Suppressor macrophage (primary cell): ENCODE measurements at regions not wholly inside any gene's neighbourhood (a gene's known extent, or its start where the extent isn't known, plus 50 kb on each side); places are given as distances from the start of the nearest gene placed in this dataset.
A peak's percentile ranks its signal among the peaks of the same experiment; 100 is the strongest.

Experiments
- DNase-seq, 4 experiments: peaks; one replicate each; pipeline ENCODE4 v3.0.0-alpha.2; 2020 to 2022

DNA sequence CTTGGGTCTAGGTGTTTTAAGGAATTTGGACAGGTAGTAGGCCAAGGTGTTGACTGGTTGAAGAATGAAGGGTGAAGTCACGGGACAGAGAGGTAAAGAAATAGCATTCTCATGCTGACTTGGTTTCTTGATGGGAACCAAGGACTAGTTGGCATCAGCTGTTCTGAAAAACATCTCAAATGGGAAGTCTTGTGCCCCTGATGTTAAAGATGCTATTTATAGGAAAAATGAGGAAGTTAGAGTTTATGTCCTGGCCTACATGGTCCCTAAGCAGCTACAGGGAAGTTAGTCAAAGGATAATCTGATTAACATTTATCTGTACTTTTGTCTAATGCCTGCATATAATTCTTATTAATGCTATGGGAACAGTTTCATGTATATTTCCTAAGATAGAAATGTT, 262.4 kb downstream of the HHIPL2 start:
- peak; percentile 41 to 82 (median 66) for DNase-seq

DNA sequence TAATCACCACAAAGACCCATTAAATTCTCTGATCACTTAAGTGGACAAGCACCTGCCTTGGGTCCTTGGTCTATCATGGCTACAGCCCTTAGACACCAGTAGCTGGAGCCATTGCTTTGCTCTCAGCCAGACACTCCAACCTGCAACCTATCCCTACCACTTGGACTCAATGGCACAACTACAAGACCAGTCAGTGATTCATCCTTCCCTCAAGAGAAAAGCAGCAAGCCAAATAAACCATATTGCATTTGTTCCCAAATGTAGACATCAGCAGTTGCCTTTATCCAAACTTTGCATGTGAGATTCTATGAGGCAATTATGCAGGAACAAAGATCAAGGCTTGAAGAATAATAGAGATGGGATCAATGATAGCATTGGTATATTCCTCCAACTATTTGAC, 263.4 kb downstream of the HHIPL2 start:
- no peak for DNase-seq

DNA sequence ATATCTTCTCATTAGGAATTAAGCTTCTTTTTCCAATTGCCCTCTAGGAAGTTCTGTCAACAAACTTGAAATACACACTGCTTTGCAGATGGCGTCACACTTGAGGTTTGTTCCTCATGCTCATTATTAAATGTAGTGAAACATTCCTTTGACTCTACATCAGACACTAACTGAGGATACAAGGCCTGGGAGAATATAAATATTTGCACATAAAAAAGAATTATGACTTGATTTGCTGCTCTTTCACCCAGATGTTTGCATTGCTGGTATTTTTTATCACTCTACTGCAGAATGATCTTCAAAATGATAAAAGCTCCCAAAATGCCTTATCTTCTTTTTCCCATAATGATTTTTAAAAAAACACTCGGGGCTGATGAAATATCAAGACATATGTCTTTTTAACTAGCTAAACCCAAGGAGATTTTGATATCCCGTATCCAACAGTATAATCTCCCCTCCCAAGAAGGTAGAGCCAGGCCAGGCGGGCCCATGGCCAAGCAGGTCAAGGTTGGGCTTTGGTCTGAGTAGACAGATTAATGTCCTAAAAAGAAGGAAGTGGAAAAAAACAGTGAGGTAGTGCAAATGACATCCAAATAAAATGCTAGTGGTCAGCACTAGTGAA, 264.6 kb downstream of the HHIPL2 start:
- peak in 2 of 4 experiments; percentile 2 to 9 for DNase-seq

DNA sequence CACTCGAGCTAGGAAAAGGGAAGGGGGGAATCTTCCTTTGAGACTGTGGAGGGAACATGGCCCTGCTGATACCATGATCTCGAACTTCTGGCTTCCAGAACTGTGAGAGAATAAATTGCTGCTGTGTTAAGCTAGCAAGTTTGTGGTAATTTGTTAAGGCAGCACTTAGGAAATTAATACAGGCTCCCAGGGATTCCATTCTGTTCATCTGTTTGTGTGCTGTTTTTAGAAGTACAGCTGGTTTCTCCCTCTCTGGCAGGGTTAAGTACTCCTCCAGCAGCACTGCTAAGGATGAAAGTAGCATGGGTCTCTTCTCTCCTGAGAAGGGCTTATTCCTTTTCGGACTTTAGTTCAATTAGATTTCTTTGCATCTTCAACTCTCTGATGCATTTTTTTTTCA, 268.3 kb downstream of the HHIPL2 start:
- no peak for DNase-seq

DNA sequence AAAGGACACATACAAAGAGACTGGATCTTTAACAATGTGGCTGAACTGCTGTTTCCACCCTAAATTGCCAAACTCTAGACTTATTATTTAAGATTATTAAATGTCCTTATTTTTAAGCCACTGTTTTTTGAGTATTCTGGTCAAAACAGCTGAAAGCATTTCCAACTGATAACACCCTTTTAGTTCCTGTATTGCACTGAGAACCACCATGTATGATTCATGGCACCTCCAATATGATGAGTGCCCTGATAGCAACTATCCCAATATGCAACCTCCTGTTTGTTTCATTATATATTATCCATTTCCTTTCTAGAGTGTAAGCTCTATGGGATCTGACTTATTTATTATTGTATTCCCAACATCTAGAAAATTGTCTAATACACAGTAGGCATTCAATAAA, 269.4 kb downstream of the HHIPL2 start:
- DNase-seq, result no peak

DNA sequence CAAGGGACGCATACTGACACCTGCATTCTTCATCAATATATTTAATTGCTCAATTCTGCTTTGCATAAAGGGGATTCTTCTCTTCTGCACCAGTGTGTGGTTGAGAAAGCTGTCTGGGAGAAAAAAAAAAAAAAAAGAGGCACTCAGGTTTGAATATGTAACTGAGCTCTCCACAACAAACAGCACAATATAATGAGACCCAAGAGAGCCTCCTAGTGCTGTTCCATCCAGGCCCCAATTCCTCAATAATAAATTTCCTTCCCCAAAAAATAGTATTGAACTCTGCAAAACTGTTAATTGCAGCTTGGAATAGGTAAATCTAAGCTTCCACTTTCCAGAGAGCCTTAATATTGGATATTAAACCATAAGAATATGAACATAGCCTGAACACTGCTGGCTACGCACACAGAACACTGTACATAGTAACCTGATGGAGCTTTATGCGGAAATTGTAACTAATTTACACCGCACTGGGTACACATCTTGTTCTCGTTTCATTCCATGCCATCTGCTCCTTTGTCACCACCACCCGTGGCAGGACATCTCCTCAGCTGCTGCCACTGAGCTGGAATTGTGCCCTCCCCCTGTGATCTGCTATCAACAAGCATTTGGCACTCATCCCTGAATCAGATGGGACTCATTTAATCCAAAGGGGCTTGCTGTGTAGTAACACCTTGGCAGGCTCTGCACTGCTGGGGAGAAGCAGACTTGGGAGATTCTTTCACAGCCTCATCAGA, 272.0 kb downstream of the HHIPL2 start:
- no peak for DNase-seq

DNA sequence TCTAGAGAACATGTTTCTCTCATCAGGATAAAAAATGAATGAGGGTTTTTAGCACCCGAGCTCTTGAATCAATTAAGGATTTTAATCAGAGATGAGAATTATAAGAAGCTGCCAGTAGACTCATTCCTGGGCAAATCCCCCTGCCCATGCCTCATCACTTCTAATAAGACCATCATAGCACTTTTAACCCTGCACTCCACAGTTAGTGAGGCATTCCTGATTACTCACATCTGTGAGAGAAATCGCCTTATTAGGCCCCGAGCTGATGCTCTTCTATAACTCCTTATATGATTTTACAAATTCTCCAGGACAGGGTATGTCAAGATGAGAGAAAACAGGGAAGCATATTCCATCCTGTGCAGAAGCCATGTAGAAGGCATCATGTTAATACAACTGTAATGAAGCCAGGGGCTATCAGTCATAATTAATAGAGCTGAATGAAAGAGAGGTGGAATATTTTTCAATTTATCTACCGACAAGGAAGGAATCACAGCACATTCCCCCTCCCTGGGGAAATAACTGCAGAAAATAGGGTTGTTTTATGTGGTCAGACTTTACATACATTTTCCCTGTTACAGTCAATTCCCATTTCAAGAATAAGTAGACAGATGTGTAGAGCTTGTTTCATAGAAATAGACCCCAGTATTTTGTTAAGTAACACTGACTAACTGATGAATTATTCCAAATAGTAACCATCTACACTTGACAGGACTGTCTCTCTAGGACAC, 272.7 kb downstream of the HHIPL2 start:
- no peak for DNase-seq

- DNase-seq, result peak in 1 of 4 experiments; percentile 5
These were observed 281.4 kb downstream of the HHIPL2 start for GRCh38 chr1:222266223-222267196.

- no peak for DNase-seq
These were observed 284.1 kb downstream of the HHIPL2 start for GRCh38 chr1:222263791-222264190.

DNA sequence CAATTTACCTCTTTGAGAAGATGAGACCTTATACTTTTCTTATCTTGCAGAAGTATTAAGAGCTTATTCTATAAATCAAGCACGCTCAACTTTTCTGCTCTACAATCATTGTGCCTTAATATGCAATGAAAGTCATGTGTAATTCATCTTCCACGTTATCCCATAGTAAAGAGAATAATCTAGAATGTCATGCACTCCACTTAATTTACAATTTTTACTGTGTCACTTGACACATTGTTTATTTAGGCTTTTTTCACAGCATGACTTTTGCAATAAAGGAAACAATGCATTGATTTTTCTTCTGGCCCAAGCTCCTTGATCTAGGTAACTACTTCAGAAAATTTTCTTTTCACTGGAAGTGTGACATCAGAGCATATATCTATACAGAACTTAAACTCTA, 290.9 kb downstream of the HHIPL2 start:
- DNase-seq, result no peak

DNA sequence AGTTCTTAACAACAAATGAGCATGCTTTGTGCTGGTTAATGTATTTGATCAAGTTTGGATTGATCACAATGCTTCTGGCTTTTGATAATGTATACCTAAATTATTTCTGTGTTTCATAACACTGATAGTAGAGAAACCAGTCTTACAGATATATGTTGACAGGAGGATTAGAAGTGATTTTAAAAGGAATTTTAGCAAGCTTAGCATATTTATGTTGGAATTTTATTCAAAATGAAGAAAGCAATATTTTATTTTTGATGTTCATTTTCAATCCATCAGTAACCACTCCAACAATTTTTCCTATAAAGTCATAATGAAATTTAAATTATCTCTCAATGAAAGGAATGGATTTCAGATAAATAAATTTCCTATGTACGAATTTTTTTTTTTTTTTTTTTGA, 291.8 kb downstream of the HHIPL2 start:
- DNase-seq, result no peak

GRCh38 chr1:222252788-222253187, 295.1 kb downstream of the HHIPL2 start:
- no peak for DNase-seq

DNA sequence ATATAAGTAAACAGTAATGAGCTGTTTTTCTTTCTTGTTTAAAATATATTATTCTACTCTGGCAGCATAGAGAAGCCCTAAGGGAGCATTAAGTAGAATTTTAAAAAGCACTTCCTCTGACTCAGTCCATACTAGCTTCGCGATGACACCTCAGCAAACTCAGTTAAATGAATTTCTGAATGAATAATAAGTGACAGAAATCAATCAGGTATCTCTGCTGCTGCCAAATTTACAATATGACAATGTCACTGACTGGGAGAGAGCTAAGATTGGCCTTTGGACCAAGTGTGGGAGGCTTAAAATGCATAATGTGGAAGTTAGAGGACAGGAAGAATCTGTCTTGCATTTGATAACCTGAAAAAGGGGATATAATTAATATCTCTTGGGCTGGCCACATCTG, 296.1 kb downstream of the HHIPL2 start:
- no peak for DNase-seq

- no peak for DNase-seq
These were observed 297.5 kb downstream of the HHIPL2 start for GRCh38 chr1:222250376-222250775.

DNA sequence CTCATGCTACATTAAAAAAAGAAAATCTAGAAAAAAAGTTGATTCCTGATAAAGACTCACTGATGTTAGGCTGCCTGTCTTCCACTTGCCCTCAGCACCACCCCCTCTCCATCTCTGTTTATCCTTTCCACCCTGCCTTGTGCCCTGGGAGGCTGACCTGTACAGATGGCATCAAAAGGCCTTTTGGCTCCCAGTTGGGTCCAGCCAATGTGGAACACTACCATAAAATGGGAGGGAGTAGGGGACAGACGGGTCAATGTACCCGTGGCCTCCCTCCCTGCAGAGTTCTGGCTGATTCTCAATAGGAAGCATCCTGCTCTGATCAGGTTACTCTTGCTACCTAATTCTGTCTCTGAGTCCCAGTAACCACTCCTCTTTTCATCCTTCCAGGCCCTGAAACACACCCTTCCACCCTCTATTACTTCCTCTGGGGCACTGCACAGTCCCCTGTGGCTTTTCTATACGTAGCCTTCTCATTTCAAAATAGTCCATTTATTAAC, 300.0 kb downstream of the HHIPL2 start:
- no peak for DNase-seq

DNA sequence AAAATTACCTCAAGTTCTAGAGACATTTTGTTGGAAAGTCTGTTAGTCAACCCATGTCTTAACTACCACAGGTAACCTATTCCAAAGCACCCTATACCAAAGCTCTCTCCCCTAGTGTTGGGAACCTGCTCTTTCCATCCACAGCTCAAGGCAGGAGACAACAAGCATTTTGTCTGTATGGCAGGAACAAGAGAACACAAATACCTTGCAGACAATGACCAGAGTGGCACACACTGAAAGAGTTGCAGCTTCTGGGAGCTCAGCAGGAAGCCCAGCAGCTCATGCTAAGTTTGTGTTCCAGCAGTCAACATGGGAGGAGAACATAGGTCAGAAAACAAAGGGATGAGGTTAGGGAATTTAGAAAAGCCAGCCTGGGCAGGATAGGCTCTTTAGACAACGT, 300.8 kb downstream of the HHIPL2 start:
- no peak for DNase-seq

- DNase-seq, result no peak
These were observed 304.0 kb downstream of the HHIPL2 start for GRCh38 chr1:222243902-222244301.

GRCh38 chr1:222242492-222242891, 305.4 kb downstream of the HHIPL2 start:
- no peak for DNase-seq

DNA sequence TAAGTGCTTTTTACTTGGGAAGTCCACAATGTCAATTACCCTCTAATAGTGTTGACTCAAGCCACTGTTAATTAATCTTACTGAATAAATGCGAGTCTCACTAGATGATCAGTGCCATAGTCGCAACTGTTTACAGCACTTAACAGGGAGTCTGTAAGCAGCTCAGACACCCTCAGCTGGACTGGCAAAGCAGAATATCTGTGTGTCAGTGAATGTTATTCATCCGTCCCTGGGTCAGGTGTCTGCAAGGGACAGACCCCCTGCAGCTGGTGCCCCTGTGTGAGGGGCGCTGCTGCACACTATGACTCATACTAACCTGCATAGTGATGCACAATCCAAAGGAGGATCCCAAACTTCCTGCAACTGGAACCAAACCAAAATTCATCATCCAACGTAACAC, 306.5 kb downstream of the HHIPL2 start:
- no peak for DNase-seq

- DNase-seq, result no peak
These were observed 307.2 kb downstream of the HHIPL2 start for GRCh38 chr1:222240536-222241181.

- no peak for DNase-seq
These were observed 308.8 kb downstream of the HHIPL2 start for GRCh38 chr1:222239130-222239529.

GRCh38 chr1:222234351-222234750, 313.6 kb downstream of the HHIPL2 start:
- DNase-seq, result no peak
